ENCODE measurements at regions not wholly inside any gene's neighbourhood (a gene's known extent, or its start where the extent isn't known, plus 50 kb on each side); places are given as distances from the start of the nearest gene placed in this dataset.

DNA sequence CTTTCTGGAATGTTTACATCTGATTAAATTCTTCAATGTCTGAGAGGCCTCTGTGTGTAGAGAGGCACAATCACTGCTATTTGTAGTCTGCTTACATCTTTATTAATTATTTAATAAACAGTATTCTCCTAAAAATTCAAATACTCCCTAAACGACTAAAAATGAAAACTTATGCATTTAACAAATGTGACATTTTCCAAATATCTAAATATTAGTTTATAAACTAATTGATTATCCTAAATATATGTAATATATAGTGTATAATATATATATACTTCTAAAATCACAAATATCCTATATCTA lies 57.7 kb upstream of the ZBED3 start:
- no peak overlapping the region for H3K4me3 ChIP-seq (ENCODE audit: low read depth, low read length)
- TF ChIP-seq, protein P1, sequence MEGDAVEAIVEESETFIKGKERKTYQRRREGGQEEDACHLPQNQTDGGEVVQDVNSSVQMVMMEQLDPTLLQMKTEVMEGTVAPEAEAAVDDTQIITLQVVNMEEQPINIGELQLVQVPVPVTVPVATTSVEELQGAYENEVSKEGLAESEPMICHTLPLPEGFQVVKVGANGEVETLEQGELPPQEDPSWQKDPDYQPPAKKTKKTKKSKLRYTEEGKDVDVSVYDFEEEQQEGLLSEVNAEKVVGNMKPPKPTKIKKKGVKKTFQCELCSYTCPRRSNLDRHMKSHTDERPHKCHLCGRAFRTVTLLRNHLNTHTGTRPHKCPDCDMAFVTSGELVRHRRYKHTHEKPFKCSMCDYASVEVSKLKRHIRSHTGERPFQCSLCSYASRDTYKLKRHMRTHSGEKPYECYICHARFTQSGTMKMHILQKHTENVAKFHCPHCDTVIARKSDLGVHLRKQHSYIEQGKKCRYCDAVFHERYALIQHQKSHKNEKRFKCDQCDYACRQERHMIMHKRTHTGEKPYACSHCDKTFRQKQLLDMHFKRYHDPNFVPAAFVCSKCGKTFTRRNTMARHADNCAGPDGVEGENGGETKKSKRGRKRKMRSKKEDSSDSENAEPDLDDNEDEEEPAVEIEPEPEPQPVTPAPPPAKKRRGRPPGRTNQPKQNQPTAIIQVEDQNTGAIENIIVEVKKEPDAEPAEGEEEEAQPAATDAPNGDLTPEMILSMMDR (IDR thresholded peaks at IDR 0.05; ENCODE audit: low read depth, low read length), result no peak

DNA sequence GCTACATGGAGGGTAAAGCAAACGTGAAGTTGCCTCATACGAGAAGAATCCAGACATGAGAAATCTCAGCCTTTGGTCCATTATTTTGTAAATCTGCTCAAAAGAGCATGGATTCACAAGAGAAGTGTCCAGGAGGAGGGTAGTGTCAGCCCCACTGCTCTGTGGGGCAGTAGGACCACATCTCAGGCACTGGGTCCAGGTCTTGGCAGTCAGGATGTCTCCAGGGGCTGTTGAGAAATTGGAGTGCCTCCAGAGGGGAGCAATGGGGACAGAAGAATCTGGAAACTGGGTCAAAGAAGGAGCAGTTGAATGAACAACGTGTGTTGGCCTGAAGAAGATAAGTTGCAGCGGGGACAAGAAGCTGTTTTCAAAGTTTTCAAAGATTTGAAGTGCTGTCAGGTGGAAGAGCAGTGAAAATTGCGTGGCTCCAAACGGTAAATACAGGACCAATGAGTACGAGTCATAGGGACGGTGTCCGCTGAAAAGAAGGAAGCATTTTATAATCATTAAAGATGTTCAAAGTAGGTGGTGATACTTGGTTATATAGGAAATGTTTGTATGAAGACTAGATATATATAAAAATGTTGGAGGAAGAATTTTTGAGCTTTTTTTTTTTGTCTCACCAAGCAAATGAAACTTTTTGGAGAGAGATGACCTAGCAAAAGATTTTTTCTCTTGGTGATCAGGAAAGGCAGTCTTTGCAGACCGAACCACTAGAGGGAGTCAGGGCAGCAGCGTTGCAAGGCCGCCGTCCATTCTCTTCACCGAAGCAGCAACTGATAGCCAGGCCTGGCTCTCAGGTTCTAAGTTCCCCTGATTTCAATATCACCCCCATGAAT lies 57.1 kb upstream of the ZBED3 start:
- no peak overlapping the region for H3K4me3 ChIP-seq (ENCODE audit: low read depth, low read length)
- TF ChIP-seq, protein P1 (IDR thresholded peaks at IDR 0.05; ENCODE audit: low read depth, low read length), result peak; percentile 88

DNA sequence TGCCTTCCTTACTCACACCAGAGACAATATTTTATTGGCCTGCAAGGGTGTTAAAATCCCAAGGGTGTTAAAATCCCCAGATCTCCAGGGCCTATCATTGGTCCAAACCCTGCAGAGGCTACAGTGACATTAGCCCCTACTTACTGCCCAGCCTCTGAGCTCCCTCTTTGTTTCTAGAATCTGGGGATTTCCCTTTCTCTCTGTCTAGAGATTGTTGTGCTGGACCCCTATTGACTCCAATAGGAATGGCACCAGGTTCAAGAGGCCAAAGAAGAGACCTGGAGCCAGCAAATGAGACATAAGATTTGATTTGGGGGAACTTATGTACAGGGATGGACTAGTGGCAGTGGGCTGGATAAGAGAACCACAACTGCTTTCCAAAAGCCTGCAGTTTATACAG lies 53.3 kb upstream of the ZBED3 start:
- TF ChIP-seq, protein P1 (IDR thresholded peaks at IDR 0.05; ENCODE audit: low read depth, low read length), result no peak
- no peak overlapping the region for H3K4me3 ChIP-seq (ENCODE audit: low read depth, low read length)

DNA sequence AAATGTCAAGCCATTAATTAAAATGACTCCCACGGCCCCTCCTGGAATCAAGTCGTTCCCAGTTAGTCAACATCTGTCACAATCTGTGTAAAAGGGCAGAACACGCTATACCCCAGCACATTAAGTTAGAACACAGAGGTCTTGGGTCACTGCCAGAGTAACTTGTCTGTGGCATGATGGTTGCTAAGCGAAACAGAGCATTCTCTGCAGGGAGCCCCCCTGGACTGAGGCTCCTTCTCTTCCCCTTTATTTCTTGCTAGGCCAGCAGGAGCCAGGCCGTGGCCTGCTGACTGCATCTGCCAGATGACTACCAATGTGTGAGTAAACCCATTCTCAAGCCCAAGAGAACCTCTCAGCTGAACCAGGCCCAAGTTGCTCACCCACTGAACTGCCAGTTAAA lies 51.9 kb upstream of the ZBED3 start:
- no peak overlapping the region for H3K4me3 ChIP-seq (ENCODE audit: low read depth, low read length)
- TF ChIP-seq, protein P1 (IDR thresholded peaks at IDR 0.05; ENCODE audit: low read depth, low read length), result no peak

All from WI38 (cell line).